ENCODE measurements at regions not wholly inside any gene's neighbourhood (a gene's known extent, or its start where the extent isn't known, plus 50 kb on each side); places are given as distances from the start of the nearest gene placed in this dataset.

DNA sequence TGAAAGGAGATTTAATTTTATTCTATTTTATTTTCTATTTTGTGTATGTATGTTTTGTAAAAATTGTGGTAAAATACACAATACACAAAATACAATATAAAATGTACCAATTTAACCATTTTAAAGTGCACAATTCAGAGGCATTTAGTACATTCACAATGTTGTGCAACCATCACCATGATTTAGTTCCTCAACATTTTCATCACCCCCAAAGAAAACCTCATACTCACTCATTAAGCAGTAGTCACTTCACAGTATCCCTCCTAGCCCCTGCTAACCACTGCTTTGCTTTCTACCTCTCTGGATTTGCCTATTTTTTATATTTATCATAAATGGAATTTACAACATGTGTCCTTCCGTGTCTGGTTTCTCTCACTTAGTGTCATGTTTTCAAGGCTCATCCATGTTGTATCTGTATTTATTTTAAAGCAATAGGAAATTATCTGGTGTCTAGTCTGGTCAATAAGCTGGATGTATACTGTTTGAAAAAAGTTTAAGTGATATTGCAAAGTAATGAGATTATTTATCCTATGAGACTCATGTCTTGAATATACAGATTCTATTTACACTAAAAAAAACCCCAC is 77.9 kb upstream of the GLS start:
- no peaks in the 10 kb centered on the region for H3K36me3 ChIP-seq (ENCODE audit: insufficient read depth, low read length)
- no peaks in the 10 kb centered on the region for H4K20me1 ChIP-seq (ENCODE audit: insufficient read depth)
- H2AFZ ChIP-seq (ENCODE audit: low read depth, low read length), result no peak overlapping the region
- H3K9me3 ChIP-seq (ENCODE audit: low read length), result no peaks in the 10 kb centered on the region
- no peak overlapping the region for H3K27ac ChIP-seq (ENCODE audit: low read length)
- no peaks in the 10 kb centered on the region for H3K27me3 ChIP-seq (ENCODE audit: insufficient read depth, low read depth, low read length)
- H3K9me2 ChIP-seq (ENCODE audit: insufficient read depth, low read length), result no peaks in the 10 kb centered on the region
- peaks cover 3% of the 10 kb centered on the region for H3F3A ChIP-seq (ENCODE audit: insufficient read depth, low read length, poor library complexity, severe bottlenecking)
- H3K4me3 ChIP-seq (ENCODE audit: low read length), result no peak overlapping the region
- no peak overlapping the region for H3K4me2 ChIP-seq (ENCODE audit: low read length)
- H3K9ac ChIP-seq (ENCODE audit: low read length), result no peak overlapping the region
- no peak for TF ChIP-seq EP300 (conservative IDR thresholded peaks at IDR 0.05; ENCODE audit: poor library complexity, severe bottlenecking)
- no peak for TF ChIP-seq MXI1 (conservative IDR thresholded peaks at IDR 0.05; ENCODE audit: poor library complexity, severe bottlenecking)
- no peak for TF ChIP-seq EZH2 (IDR thresholded peaks at IDR 0.05; ENCODE audit: borderline replicate concordance, insufficient read depth, low read length, poor library complexity, severe bottlenecking)
- no peaks in the 10 kb centered on the region for H3K79me2 ChIP-seq (replicated peaks; ENCODE audit: insufficient read depth, low read length)

GRCh38 chr2:190804182-190804795 is 76.3 kb upstream of the GLS start:
- no peak overlapping the region for H3K4me3 ChIP-seq (ENCODE audit: low read length)
- TF ChIP-seq SMC3 (conservative IDR thresholded peaks at IDR 0.05; ENCODE audit: poor library complexity) (peak; percentile 86), REST (IDR thresholded peaks at IDR 0.05; ENCODE audit: borderline replicate concordance) (no peak), EP300 (conservative IDR thresholded peaks at IDR 0.05; ENCODE audit: poor library complexity, severe bottlenecking) (no peak), MXI1 (conservative IDR thresholded peaks at IDR 0.05; ENCODE audit: poor library complexity, severe bottlenecking) (no peak), CTCF (IDR thresholded peaks at IDR 0.05; ENCODE audit: poor library complexity, severe bottlenecking) (peak; percentile 77), POLR2AphosphoS5 (IDR thresholded peaks at IDR 0.05) (no peak), EZH2 (IDR thresholded peaks at IDR 0.05; ENCODE audit: borderline replicate concordance, insufficient read depth, low read length, poor library complexity, severe bottlenecking) (no peak), RAD21 (conservative IDR thresholded peaks at IDR 0.05) (peak; percentile 85), TAF1 (IDR thresholded peaks at IDR 0.05; ENCODE audit: low read depth) (no peak)
- H3F3A ChIP-seq (ENCODE audit: insufficient read depth, low read length, poor library complexity, severe bottlenecking), result peaks cover 3% of the 10 kb centered on the region
- no peaks in the 10 kb centered on the region for H3K9me2 ChIP-seq (ENCODE audit: insufficient read depth, low read length)
- H3K4me2 ChIP-seq (ENCODE audit: low read length), result no peak overlapping the region
- H2AFZ ChIP-seq (ENCODE audit: low read depth, low read length), result no peak overlapping the region
- H3K9me3 ChIP-seq (ENCODE audit: low read length), result no peaks in the 10 kb centered on the region
- no peak overlapping the region for H3K9ac ChIP-seq (ENCODE audit: low read length)
- H3K27ac ChIP-seq (ENCODE audit: low read length), result no peak overlapping the region
- no peaks in the 10 kb centered on the region for H4K20me1 ChIP-seq (ENCODE audit: insufficient read depth)
- H3K79me2 ChIP-seq (replicated peaks; ENCODE audit: insufficient read depth, low read length), result no peaks in the 10 kb centered on the region
- H3K27me3 ChIP-seq (ENCODE audit: insufficient read depth, low read depth, low read length), result no peaks in the 10 kb centered on the region
- no peaks in the 10 kb centered on the region for H3K36me3 ChIP-seq (ENCODE audit: insufficient read depth, low read length)

Data from neural cell (in vitro differentiated cells).